HG02973 (cell line): ENCODE measurements at regions not wholly inside any gene's neighbourhood (a gene's known extent, or its start where the extent isn't known, plus 50 kb on each side); places are given as distances from the start of the nearest gene placed in this dataset.
"Not testable (repeated sequence)": the region's sequence is repeated elsewhere in the genome, so short reads cannot be mapped to it uniquely, and the experiment has no call there.

Source experiments
- ATAC-seq: cut with Tn5 transposase; IDR thresholded peaks from one replicate; pipeline ENCODE4 v1.9.1; 2021; ENCODE audit warnings: moderate library complexity; ENCODE audit not compliant: unreplicated experiment

DNA sequence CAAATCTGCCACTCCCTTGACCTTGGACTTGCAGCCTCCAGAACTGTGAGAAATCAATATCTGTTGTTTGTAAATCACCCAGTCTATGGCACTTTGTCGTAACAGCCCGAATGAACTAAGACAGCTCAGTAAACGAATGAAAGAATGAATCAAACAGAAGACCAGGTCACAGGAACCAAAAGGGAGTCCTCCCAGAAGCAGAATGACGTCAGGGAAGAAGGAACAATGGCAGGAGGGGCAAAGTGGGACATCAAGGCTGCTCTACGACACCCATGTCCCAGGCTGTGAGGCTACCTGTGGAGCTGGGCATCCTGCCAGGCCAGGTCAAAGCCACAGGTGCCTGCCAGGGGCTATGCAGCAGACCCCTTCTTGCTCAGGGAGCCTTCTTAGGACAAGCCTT lies 267.2 kb upstream of the PFKP start:
- ATAC-seq, result no peak

GRCh38 chr10:2798336-2799022 lies 268.9 kb upstream of the PFKP start:
- ATAC-seq, result no peak

DNA sequence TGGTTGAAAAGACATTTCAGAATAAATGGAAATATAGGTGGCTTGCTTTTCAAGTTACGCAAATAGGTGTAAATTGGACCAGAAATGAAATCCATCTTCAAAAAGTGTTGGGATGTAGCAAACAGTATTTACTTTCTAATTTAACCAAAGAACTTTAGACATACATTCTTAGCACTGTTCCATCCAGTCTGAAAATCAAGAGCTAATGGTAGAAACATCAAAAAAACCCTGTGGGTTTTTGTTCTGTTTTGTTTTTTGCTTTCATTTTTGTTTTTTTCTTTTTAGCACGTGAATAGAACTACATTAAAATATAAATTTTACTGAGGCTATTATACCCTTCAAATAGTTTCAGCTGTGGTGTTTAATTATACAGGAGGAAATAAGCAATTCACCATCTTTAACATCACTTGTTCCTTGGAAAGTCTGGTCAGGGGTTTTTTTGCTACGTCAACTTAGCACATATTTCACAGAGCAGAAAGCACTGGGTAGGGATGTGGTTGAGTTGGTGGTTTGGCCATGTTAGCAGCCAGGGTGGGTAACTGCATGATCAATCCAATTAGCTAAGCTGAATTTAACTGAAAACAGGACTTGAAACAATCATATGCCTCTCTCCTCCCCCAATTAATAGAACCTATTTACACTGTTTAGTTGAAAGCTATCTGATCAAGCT lies 275.4 kb upstream of the PFKP start:
- ATAC-seq, result peak; percentile 86

DNA sequence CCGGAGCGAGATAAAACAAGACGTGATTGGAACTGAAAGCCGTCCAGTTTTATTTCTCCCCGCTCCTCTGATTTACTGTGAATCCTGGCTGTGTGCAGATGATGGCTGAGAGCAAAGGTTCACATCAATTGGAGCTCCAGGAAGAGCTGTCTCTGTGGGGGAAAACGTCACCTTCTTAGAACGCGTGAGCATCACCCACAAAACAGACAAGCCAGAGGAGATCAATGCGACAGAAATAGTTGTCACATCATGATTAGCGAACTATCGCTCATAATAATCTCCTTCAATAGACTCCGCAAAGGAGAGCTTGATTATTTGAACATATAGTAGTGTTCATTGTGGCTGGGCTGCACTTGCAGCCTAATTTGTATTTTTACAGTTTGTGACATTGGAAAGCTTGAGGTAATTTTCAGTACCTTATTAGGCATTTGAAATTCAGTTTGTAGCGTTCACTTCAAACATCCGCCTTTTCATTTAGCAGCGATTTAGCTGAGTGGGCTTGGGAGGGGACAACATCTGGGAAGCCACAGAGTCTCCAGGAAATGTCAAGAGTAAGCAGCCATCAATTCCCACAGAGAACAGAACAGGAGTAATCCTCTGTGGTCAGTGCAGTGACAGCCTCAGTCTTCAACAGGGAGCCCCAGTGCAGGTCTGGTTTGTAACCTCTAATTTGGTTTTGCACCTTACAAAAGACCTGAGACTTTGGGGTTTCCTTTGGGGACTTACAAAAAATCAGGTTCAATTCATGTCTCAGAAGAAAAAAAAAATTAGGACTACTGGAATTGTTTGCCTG lies 276.8 kb upstream of the PFKP start:
- no peak for ATAC-seq

GRCh38 chr10:2786251-2786650 lies 281.1 kb upstream of the PFKP start:
- ATAC-seq, result no peak

DNA sequence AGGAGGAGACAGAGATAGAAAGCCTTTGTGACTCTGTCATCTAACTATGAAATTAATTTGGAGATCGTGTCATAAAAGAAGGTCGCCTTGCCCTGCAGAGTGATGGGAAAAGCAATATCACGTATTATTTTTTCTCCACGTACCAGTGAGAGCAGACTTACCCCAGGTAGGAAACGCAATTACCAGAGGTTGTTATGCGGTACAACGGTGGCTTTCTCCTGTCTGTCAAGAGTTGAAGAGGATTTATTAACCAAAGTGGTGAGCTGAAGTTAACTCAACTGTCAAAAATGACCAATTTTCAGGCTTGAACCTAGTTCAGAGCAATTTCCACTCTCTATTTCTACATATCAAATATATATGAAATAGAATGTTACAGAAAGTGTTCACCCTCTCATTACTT lies 282.6 kb upstream of the PFKP start:
- no peak for ATAC-seq

DNA sequence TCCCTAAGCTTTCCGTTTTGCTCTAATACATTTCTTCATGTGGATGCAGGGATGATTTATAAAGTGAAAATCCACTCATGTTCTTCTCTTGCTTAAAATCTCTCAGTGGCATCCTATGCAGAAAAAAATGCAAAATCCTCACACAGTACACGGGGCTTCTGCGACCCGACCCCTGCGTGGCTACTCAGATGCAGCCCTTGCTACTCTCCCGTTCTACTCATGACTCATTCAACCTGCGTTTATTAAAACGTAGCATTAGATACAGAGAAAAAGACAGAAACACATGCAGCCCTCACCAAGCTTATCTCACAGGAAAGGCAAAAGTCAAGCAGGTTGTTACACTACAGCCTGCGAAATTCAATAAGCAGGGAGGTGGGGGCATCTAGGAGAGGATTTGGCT lies 284.4 kb upstream of the PFKP start:
- no peak for ATAC-seq

GRCh38 chr10:2782265-2782664 lies 285.1 kb upstream of the PFKP start:
- ATAC-seq, result no peak

- no peak for ATAC-seq
Observed at GRCh38 chr10:2777666-2778355, 289.5 kb upstream of the PFKP start.

DNA sequence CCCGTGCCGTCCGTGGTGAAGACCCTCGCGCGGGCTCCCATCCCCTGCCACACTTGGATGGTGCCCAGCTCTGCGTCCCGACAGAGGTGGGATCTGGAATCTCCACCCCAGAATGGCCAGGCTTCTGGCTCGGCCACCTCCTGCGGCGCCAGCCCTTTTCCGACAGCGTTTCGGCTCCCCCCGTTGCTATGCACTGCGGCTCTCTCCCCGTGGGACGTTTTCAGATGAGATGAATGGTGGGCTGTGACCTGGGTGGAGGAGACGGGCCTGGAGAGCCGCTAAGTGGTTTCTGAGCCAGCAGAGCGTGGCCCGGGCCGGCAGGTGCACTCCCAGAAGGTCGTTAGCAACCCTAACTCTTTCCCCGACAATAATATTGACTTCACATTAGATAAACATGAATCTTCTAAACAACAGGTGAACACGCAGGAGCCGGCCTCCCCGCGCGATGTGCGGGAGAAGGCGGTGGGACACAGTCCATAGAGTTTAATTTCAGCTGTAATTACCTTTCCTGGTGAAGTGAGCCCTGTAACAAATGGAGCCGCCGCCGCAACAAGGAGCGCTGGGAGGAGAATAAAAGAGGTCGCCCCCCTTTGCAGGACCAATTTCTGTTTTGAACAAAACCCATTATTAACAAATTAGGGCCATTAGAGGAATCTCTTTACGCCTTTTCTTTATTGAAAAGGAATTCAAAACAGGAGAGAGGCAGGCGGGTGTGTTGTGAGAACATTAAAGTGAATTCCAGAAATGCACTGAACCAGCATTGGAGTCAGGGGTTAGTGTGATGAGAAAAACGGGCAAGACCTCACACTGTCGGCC lies 294.3 kb upstream of the PFKP start:
- ATAC-seq, result no peak

GRCh38 chr10:2772135-2772534 lies 295.2 kb upstream of the PFKP start:
- no peak for ATAC-seq

GRCh38 chr10:2767293-2767692 lies 300.1 kb upstream of the PFKP start:
- not testable (repeated sequence) for ATAC-seq

DNA sequence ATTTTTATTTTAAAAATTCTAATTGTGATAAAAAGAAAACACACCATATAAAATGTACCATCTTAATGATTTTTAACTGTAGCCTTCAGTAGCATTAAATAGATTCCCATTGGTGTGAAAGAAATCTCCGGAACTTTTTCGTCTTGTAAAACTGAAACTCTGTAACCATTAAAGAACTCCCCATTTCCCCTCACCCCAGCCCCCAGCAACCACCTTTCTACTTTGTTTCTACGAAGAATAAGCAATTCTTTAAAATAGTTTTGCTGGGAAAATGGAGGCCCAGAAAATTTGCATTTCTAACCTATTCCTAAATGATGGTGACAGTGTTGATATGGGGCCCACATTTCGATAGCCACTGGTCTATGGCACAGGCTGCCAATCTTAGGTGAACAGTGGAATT lies 305.4 kb upstream of the PFKP start:
- ATAC-seq, result no peak

- ATAC-seq, result no peak
Observed at GRCh38 chr10:2761311-2761710, 306.0 kb upstream of the PFKP start.

GRCh38 chr10:2760736-2761135 lies 306.6 kb upstream of the PFKP start:
- ATAC-seq, result no peak

- ATAC-seq, result no peak
Observed at GRCh38 chr10:2759233-2759632, 308.1 kb upstream of the PFKP start.

DNA sequence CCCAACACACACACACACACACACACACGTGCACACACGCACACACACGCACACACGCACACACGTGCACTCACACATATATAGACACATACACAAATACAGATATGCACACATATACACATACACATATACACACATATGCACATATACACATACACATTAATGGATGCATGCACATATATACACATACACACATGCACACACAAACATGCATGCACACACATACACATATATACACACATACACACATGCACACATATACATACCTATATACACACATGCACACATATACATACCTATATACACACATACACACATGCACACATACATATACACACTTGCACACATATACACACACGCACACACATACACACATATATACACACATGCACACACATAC lies 312.4 kb upstream of the PFKP start:
- no peak for ATAC-seq

DNA sequence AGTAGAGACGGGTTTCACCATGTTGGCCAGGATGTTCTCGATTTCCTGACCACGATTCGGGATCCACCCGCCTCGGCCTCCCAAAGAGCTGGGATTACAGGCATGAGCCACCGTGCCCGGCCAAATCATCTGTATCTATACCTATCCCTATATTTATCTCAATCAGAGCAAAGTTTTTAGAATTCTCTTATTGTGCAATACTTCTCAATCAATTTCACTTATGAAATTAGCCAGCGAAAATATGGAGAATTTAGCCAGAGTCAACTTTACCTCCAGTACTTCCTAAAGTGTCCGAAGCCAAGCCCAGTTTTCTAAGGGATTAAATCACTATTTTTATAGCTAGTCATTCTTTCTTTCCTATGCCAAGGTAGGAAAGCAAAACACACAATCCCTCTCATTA lies 319.1 kb upstream of the PFKP start:
- ATAC-seq, result no peak

- no peak for ATAC-seq
Observed at GRCh38 chr10:2746638-2747037, 320.7 kb upstream of the PFKP start.

GRCh38 chr10:2745666-2746065 lies 321.7 kb upstream of the PFKP start:
- no peak for ATAC-seq
